ENCODE measurements at regions not wholly inside any gene's neighbourhood (a gene's known extent, or its start where the extent isn't known, plus 50 kb on each side); places are given as distances from the start of the nearest gene placed in this dataset.

GRCh38 chr7:114851406-114852061 lies 70.4 kb upstream of the MDFIC start:
- TF ChIP-seq, protein P1, sequence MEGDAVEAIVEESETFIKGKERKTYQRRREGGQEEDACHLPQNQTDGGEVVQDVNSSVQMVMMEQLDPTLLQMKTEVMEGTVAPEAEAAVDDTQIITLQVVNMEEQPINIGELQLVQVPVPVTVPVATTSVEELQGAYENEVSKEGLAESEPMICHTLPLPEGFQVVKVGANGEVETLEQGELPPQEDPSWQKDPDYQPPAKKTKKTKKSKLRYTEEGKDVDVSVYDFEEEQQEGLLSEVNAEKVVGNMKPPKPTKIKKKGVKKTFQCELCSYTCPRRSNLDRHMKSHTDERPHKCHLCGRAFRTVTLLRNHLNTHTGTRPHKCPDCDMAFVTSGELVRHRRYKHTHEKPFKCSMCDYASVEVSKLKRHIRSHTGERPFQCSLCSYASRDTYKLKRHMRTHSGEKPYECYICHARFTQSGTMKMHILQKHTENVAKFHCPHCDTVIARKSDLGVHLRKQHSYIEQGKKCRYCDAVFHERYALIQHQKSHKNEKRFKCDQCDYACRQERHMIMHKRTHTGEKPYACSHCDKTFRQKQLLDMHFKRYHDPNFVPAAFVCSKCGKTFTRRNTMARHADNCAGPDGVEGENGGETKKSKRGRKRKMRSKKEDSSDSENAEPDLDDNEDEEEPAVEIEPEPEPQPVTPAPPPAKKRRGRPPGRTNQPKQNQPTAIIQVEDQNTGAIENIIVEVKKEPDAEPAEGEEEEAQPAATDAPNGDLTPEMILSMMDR (IDR thresholded peaks at IDR 0.05): no peak
- TF ChIP-seq EP300 (IDR thresholded peaks at IDR 0.05) (no peak), POLR2A (IDR thresholded peaks at IDR 0.05) (no peak), POLR2AphosphoS5 (IDR thresholded peaks at IDR 0.05) (no peak)
